Fibroblast of the aortic adventitia (primary cell): ENCODE measurements at regions not wholly inside any gene's neighbourhood (a gene's known extent, or its start where the extent isn't known, plus 50 kb on each side); places are given as distances from the start of the nearest gene placed in this dataset.

Experiments used
- DNase-seq: peaks from one replicate; pipeline ENCODE4 v3.0.0-alpha.2; 2010; ENCODE audit warnings: low read depth
- H3K4me3 ChIP-seq: 2 replicates; pipeline ENCODE4 v1.5.1; 2011; ENCODE audit warnings: low read depth, mild to moderate bottlenecking, control low read depth, low read length, moderate library complexity
- TF ChIP-seq, protein P1 (sequence below): IDR thresholded peaks from 2 replicates; pipeline ENCODE4 v1.5.1; 2011; ENCODE audit warnings: mild to moderate bottlenecking, low read length, control low read depth, inconsistent platforms; ENCODE audit not compliant: insufficient read depth

DNA sequence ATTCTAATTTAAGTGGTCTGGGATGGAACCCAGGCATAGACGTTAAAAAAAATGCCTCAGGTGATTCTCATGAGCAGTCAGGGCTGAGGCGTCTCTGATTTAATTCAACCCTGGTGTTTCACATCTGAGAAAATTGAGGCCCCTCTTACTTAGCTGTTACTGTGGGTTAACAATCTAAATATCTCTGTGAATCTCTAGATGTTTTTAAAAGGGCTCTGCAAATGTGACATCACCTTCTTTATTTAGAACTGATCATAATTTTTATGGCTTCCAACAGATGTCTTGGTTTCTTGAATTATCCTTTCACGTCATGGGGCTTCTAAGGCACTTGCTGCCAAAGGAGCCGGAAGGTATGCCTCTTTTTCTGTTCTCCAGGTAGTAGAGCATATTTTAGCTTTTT lies 76.1 kb upstream of the LIN7C start:
- no peak overlapping the region for H3K4me3 ChIP-seq
- TF ChIP-seq, protein P1, sequence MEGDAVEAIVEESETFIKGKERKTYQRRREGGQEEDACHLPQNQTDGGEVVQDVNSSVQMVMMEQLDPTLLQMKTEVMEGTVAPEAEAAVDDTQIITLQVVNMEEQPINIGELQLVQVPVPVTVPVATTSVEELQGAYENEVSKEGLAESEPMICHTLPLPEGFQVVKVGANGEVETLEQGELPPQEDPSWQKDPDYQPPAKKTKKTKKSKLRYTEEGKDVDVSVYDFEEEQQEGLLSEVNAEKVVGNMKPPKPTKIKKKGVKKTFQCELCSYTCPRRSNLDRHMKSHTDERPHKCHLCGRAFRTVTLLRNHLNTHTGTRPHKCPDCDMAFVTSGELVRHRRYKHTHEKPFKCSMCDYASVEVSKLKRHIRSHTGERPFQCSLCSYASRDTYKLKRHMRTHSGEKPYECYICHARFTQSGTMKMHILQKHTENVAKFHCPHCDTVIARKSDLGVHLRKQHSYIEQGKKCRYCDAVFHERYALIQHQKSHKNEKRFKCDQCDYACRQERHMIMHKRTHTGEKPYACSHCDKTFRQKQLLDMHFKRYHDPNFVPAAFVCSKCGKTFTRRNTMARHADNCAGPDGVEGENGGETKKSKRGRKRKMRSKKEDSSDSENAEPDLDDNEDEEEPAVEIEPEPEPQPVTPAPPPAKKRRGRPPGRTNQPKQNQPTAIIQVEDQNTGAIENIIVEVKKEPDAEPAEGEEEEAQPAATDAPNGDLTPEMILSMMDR = no peak
- no peak for DNase-seq

DNA sequence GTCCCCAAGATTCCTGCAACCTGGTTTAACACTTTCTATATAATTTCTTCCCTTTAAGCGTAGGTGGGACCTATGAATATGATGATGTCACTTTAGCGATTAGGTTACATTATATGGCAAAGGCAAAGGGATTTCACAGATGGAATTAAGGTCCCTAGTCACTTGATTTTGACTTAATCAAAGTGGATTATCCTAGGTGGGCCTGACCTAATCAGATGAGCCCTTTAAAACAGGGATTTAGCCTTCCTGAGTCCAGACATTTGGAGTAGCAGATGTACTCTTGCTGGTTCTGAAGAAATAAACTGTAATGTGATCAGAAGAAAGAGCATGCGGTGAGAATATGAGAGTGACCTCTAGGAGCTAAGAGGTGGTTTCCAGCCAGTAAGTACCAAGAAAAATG lies 67.8 kb upstream of the LIN7C start:
- no peak overlapping the region for H3K4me3 ChIP-seq
- DNase-seq = no peak
- TF ChIP-seq, protein P1 = no peak

DNA sequence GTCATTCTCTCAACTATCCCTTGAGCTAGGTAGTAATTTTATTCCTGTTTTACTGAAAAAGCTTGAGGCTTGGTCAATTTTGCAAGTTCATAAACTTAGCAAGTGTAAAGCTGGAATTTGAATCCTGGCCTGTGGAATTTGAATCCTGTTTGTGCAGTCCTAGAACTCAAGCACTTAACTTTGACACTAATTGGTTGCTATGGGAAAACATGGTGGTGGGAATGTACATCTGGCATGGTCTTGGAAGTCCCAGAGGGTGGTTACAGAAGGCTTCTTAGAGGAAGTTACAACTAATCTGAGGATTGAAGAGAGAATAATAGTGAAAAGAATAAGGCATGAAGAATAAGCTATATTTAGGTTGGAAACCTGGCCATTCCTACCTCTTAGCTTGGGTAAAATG lies 66.5 kb upstream of the LIN7C start:
- TF ChIP-seq, protein P1 = no peak
- H3K4me3 ChIP-seq = no peak overlapping the region
- no peak for DNase-seq

DNA sequence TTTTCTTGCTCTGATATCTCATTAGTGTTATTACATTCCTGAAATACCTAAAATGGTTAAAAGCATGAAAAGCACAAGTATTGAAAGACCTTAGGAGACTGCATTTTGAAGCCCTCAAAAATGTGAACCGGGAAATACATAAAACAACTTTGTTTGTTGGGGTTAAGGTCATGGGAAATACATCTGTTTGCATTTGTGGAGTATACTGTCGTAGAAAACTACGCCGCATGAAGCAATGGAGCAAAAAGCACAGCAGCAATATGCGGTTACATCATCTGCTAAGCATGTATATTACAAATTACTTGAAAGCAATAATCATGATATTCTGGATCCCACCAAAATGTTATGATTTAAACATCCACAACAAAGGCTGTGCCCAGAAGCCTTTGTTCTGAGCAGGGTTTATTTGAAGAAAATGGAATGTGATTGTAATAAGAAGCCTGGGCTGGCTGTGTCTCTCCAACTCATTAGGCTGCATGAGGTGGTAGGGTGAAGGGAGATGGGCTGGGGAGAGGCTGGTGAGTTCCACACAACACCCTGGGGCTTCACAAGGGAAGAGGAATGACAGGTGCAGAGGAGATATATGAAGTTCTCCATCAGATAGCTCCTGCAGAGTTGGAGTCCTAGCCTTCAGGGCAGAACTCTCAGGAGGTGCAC lies 64.7 kb upstream of the LIN7C start:
- DNase-seq = peak; percentile 43
- H3K4me3 ChIP-seq = no peak overlapping the region
- TF ChIP-seq, protein P1 = no peak

DNA sequence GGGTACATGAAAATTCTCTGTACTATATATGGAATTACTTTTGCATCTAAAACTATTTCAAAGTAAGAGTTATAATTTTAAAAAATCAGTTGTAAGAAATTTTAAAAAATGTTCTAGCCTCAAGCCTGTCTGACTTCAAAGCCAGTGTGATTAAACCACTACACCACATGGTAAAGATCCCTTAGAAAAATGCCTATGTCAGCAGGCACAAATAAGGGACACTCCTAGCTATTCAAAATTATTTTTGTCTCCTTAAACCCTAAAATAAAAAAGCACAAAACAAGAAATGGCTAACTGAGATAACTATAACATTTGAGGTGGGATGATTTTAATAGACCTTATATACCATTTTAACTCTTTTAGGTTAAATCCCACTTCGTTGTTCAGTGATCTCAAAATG lies 64.0 kb upstream of the LIN7C start:
- TF ChIP-seq, protein P1 = no peak
- no peak overlapping the region for H3K4me3 ChIP-seq
- DNase-seq = no peak

DNA sequence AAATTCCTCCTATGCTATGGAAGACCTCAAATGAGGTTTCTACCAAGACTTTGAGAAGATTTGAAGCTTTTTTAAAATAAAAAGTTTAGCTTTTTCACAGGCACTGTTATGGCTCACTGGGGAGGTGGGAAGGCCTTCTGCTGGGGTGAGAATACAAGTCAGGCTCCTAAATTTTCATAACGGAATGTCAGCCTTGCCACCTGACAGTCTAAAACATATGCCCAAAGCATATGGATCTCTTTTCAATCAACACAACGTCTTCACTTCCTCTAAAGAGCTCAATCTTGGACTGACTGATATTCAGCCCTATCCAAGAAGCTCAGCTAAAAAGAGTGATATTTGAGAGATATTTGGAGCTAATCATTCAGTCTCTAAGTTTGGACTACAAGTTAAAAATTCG lies 57.1 kb upstream of the LIN7C start:
- DNase-seq = no peak
- TF ChIP-seq, protein P1 = no peak
- no peak overlapping the region for H3K4me3 ChIP-seq

DNA sequence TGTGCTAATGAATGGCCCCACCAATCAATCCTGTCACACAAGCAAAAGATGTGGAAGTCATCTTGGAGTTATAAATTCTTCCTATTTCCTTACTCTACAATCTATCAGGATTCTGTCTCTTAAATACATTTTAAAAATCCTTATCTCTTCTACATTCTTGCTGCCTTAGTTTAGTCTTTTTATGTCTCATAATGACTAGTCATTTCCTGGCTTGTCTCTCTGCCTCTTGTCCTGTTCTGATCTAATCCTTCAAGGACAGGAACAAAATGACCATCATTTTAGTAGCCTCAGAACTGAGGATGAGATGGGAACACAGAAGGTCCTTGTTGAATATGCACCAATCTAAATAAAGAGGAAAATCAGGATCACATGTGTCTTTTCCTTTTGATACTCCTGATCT lies 56.6 kb upstream of the LIN7C start:
- TF ChIP-seq, protein P1 = no peak
- peak; percentile 61 for DNase-seq
- no peak overlapping the region for H3K4me3 ChIP-seq
